Dermis microvascular lymphatic vessel endothelial cell (primary cell): ENCODE measurements at regions not wholly inside any gene's neighbourhood (a gene's known extent, or its start where the extent isn't known, plus 50 kb on each side); places are given as distances from the start of the nearest gene placed in this dataset.

Source experiments
- DNase-seq, 2 donors: peaks; one replicate each; pipeline versions ENCODE4 v3.0.0 to v3.0.0-alpha.2; 2010; ENCODE audit warnings: low read depth in 2 of 2

- no peak for DNase-seq
These were observed 70.4 kb upstream of the ARHGEF26 start for GRCh38 chr3:154050766-154051165.

- no peak for DNase-seq
These were observed 61.4 kb upstream of the ARHGEF26 start for GRCh38 chr3:154059833-154060232.

- no peak for DNase-seq
These were observed 60.8 kb upstream of the ARHGEF26 start for GRCh38 chr3:154060238-154061000.

GRCh38 chr3:154061001-154061370 lies 60.2 kb upstream of the ARHGEF26 start:
- DNase-seq: no peak

- no peak for DNase-seq
These were observed 58.7 kb upstream of the ARHGEF26 start for GRCh38 chr3:154062513-154062912.

GRCh38 chr3:154071146-154071545 lies 50.0 kb upstream of the ARHGEF26 start:
- no peak for DNase-seq
